GM10248 (cell line): ENCODE measurements at regions not wholly inside any gene's neighbourhood (a gene's known extent, or its start where the extent isn't known, plus 50 kb on each side); places are given as distances from the start of the nearest gene placed in this dataset.
A peak's percentile ranks its signal among the peaks of the same experiment; 100 is the strongest.

ENCODE experiments used
- CTCF ChIA-PET: fragments of 300-600 bp; sonication (Branson Sonifier 250); formaldehyde crosslinking; extraction: SDS; loops from one replicate; lab custom pipeline; 2021; ENCODE audit warnings: antibody characterized with exemption; lab: Yijun Ruan, JAX
- POLR2A ChIA-PET: fragments of 350-650 bp; sonication (Branson Sonifier 250); formaldehyde crosslinking; extraction: SDS; loops from one replicate; lab custom pipeline; 2020; ENCODE audit warnings: antibody characterized with exemption; lab: Yijun Ruan, JAX
- DNase-seq: peaks from one replicate; pipeline ENCODE4 v3.0.0; 2012; ENCODE audit errors: extremely low spot score
- TF ChIP-seq, protein P1 (sequence below): IDR thresholded peaks from 2 replicates; pipeline ENCODE4 v1.5.1; 2012; ENCODE audit warnings: mild to moderate bottlenecking, low read depth; ENCODE audit errors: extremely low read depth, missing control alignments, control extremely low read depth

DNA sequence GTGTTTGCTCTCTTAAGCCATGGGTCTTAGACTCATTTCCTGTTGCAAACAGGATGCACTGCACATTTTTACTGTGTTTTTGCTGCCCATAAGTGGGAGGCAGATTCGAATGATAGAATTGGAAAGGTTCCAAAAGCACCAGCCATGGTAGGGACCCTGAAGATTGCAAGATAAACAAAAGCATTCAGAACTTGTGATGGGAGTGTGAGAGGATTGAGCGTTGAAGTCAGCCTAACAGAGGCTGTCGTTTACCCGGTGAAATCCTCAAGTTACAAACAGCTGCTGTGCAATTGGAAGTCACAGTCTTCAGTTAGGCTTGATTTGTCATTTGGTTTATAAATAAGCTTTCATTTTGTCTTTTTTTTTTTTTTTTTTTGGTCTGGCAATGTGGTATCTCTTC lies 192.7 kb upstream of the MKI67 start:
- TF ChIP-seq, protein P1, sequence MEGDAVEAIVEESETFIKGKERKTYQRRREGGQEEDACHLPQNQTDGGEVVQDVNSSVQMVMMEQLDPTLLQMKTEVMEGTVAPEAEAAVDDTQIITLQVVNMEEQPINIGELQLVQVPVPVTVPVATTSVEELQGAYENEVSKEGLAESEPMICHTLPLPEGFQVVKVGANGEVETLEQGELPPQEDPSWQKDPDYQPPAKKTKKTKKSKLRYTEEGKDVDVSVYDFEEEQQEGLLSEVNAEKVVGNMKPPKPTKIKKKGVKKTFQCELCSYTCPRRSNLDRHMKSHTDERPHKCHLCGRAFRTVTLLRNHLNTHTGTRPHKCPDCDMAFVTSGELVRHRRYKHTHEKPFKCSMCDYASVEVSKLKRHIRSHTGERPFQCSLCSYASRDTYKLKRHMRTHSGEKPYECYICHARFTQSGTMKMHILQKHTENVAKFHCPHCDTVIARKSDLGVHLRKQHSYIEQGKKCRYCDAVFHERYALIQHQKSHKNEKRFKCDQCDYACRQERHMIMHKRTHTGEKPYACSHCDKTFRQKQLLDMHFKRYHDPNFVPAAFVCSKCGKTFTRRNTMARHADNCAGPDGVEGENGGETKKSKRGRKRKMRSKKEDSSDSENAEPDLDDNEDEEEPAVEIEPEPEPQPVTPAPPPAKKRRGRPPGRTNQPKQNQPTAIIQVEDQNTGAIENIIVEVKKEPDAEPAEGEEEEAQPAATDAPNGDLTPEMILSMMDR: no peak

DNA sequence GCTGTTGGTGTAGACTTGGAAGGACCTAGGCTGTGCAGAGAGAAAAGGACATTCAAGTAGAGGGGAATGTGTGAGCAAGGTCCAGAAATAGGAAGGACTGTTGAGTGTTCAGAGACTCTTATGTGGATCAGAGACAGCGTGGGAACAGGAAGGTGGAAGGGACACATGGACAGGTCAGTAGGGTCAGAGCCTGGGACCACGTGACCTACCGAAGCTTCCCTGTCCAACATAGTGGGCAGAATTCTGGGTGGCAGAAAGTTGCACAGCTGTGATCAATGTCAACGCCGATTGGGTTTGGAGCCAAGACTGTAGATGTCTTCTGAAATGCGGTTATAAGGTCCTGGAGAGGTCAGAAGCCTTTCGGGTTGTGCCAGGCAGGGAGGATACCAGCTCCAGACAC lies 195.9 kb upstream of the MKI67 start:
- ChIA-PET POLR2A (no interaction called here), CTCF (no interaction called here)
- no peak for DNase-seq
- TF ChIP-seq, protein P1: no peak

More for the DNA sequence above, 192.7 kb upstream of the MKI67 start:
- ChIA-PET CTCF (interaction anchor here (1.4 kb wide), 1 partner anchor 47 kb away, joined by 3 read pairs; no protein-coding TSS in a partner anchor), POLR2A (no interaction called here)
- no peak for DNase-seq

DNA sequence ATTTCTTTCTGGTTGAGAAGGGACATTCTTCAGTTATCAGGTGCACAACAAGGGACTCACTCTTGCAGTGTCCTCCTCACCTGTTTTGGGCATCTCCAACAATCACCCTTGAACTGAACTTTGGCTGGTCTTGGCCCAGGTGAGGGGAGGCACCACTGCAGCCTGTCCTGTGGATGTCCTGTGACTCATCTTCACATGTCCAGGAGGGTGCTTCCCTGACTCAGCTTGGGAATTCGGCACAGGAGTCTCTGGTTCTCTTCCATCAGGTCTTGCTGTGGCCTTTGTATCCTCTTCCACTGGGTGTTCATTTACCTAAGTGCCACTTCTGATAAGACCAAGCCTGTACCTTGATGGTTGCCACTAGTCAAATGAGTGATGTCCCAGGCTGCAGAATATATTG lies 196.7 kb upstream of the MKI67 start:
- DNase-seq: no peak
- TF ChIP-seq, protein P1: no peak
- ChIA-PET CTCF (interaction anchor here (1.3 kb wide), 1 partner anchor 13 kb away, joined by 3 read pairs; no protein-coding TSS in a partner anchor), POLR2A (no interaction called here)

DNA sequence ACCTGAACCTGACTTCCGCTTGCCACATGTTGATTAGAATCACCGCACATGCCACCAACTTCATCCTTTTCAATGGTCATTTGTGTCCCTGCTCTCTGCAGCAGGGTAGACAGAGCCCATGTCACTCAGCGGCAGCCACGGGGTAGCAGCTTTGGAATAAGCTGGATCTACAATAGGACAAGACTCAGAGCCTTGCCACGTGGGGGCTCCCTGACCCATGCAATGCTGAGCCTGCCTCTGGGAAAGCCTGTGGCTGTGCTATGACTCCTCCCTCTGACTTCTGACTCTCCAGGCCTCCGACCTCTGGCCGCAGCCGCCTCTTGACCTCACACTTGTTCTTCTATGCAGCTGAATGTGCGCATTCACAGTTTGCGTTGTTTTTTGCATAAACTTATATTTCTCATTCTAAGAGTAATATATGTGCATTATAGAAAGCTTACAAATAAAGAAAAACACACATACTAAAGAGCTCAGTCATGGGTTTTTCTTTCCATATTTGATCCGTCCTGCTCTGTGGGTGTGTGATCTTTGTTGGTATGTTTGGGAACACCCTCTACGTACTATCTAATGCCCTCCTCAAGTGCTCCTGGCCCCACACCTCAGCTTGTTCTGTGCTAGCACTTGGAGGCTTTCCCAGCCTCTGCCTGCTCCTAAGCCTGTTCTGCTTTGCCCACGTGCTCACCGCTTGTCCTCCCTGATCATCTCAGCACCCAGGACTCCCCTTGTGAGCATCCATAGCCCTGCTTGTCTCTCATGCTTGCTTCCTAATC lies 198.0 kb upstream of the MKI67 start:
- no peak for DNase-seq
- TF ChIP-seq, protein P1: peak; percentile 26
- CTCF ChIA-PET: interaction anchor here (1.0 to 1.5 kb wide), 3 partner anchors 9 to 536 kb away, joined by 3 to 4 read pairs (median 3); no protein-coding TSS in a partner anchor
- POLR2A ChIA-PET: no interaction called here

DNA sequence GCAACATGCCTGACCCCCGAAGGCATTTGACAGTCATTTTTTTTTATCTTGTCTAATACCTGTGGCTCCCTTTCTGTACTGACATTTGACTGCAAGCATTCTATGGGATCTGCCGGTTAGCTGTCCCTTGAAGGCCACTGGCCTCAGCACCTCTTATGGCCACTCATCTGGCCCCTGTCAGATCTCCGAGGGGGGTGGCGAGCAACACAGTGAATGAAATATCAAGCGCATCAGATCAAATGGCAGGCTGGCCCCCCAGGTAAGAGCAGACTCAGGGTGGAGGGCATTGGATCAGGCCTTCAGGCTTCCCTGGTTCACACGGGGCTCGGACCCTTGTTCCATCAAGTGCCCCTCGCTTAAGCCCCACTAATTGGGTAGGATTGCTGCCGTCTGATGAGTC lies 199.6 kb upstream of the MKI67 start:
- CTCF ChIA-PET: no interaction called here
- DNase-seq: peak; percentile 2
- POLR2A ChIA-PET: no interaction called here
- TF ChIP-seq, protein P1: no peak

DNA sequence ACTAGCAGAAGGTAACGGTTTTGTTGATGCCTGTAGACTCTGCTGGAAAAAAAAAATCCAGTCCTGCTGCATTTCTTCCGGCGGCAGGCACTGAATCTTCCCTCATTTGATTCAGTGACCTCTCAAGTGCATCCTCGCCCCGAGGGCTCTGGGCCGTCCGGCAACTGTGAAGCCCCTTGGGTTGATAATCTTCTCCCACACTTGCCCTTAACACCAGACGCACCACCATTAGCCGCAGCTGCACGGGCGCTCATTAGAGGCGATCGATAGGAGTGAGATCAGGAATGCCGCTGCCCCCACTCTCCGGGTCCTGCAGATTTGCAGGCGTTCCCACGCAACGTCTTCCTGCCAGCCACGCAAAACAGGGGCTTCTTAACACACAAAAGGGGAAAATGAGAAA lies 200.0 kb upstream of the MKI67 start:
- TF ChIP-seq, protein P1: no peak
- POLR2A ChIA-PET: no interaction called here
- CTCF ChIA-PET: no interaction called here
- no peak for DNase-seq
